Thyroid gland (tissue), 4 donors: ENCODE measurements at regions not wholly inside any gene's neighbourhood (a gene's known extent, or its start where the extent isn't known, plus 50 kb on each side); places are given as distances from the start of the nearest gene placed in this dataset.
A peak's percentile ranks its signal among the peaks of the same experiment; 100 is the strongest.

Experiments used
- DNase-seq, 2 donors: peaks; one replicate each; pipeline ENCODE4 v3.0.0-alpha.2; 2019
- H3K27ac ChIP-seq, 3 donors: fragments of 200-600 bp; sonication (generic); 1 replicate in 2 of 3; 2 replicates in 1 of 3; pipeline ENCODE4 v1.5.1; 2016 to 2019; ENCODE audit warnings: mild to moderate bottlenecking in 1 of 3, moderate library complexity in 1 of 3
- H3K27me3 ChIP-seq: fragments of 200-600 bp; sonication (generic); one replicate; pipeline ENCODE4 v1.5.1; 2019
- H3K36me3 ChIP-seq, 2 donors: fragments of 200-600 bp; sonication (generic); one replicate each; pipeline ENCODE4 v1.5.1; 2016 to 2019
- H3K4me1 ChIP-seq, 2 donors: fragments of 200-600 bp; sonication (generic); one replicate each; pipeline ENCODE4 v1.5.1; 2017 to 2019
- H3K4me3 ChIP-seq, 3 donors: fragments of 200-600 bp; sonication (generic); replicated peaks in 1 of 3; 1 replicate in 2 of 3; 2 replicates in 1 of 3; pipeline ENCODE4 v1.5.1; 2016; ENCODE audit warnings: mild to moderate bottlenecking in 1 of 3
- H3K9me3 ChIP-seq: fragments of 200-600 bp; sonication (generic); one replicate; pipeline ENCODE4 v1.5.1; 2017
- CTCF ChIP-seq, 6 experiments: fragments of 200-600 bp in 3 of 6; fragments of 450-650 bp in 3 of 6; sonication (generic) in 3 of 6; IDR thresholded peaks; one replicate each; pipeline ENCODE4 v1.5.1; 2016 to 2019; ENCODE audit warnings: antibody characterized with exemption in 6 of 6, mild to moderate bottlenecking in 2 of 6, inconsistent platforms in 1 of 6, moderate library complexity in 1 of 6
- POLR2A ChIP-seq, 2 donors: fragments of 450-650 bp; IDR thresholded peaks; one replicate each; pipeline ENCODE4 v1.6.1; 2017; ENCODE audit warnings: antibody characterized with exemption in 2 of 2, mild to moderate bottlenecking in 2 of 2, moderate library complexity in 1 of 2
- WGBS, 2 donors: methylation state at CpG; one replicate each; pipeline ENCODE4 v1.1.5; 2017; 5-methylcytosine and 5-hydroxymethylcytosine counted together
- intact Hi-C: fragments of 100-400 bp; cut with DNase I; formaldehyde crosslinking; loops from one replicate; pipeline ENCODE4 v1.15.1; 2023

- Histone ChIP-seq H3K4me1 (peaks cover 0 to 28% of the 10 kb centered on the region in 2 donors), H3K9me3 (no peaks in the 10 kb centered on the region), H3K36me3 (no peaks in the 10 kb centered on the region), H3K27ac (peak overlapping the region in 1 of 3 donors; percentile 41), H3K27me3 (no peaks in the 10 kb centered on the region), H3K4me3 (no peak overlapping the region)
- DNase-seq, result peak; percentile 45 to 48
- 26 to 63% methylated on average over 10 of the region's 10 CpGs for WGBS, 2 donors
- TF ChIP-seq CTCF (IDR thresholded peaks at IDR 0.05) (no peak), POLR2A (IDR thresholded peaks at IDR 0.05) (no peak)
- intact Hi-C loops, result no loop called here
Measured at GRCh38 chr17:77881545-77881944, 77.0 kb upstream of the TNRC6C start.

GRCh38 chr17:77882040-77882439 is 76.5 kb upstream of the TNRC6C start:
- H3K4me3 ChIP-seq, result no peak overlapping the region
- no peaks in the 10 kb centered on the region for H3K9me3 ChIP-seq
- H3K4me1 ChIP-seq, result peaks cover 0 to 32% of the 10 kb centered on the region in 2 donors
- H3K27ac ChIP-seq, result no peak overlapping the region
- TF ChIP-seq POLR2A (IDR thresholded peaks at IDR 0.05) (no peak), CTCF (IDR thresholded peaks at IDR 0.05) (no peak)
- no peaks in the 10 kb centered on the region for H3K27me3 ChIP-seq
- intact Hi-C loops, result no loop called here
- H3K36me3 ChIP-seq, result no peaks in the 10 kb centered on the region
- DNase-seq, result no peak
- WGBS, 2 donors, result 80 to 86% methylated on average over 4 of the region's 4 CpGs

GRCh38 chr17:77882481-77883212 is 75.9 kb upstream of the TNRC6C start:
- Histone ChIP-seq H3K4me3 (no peak overlapping the region), H3K4me1 (peaks cover 3 to 38% of the 10 kb centered on the region in 2 donors), H3K9me3 (no peaks in the 10 kb centered on the region), H3K27ac (no peak overlapping the region), H3K27me3 (no peaks in the 10 kb centered on the region), H3K36me3 (no peaks in the 10 kb centered on the region)
- DNase-seq, result peak in 1 of 2 donors; percentile 28
- TF ChIP-seq POLR2A (IDR thresholded peaks at IDR 0.05) (no peak), CTCF (IDR thresholded peaks at IDR 0.05) (no peak)
- WGBS, 2 donors, result 60 to 81% methylated on average over 12 of the region's 12 CpGs
- intact Hi-C loops, result no loop called here

GRCh38 chr17:77883213-77883650 is 75.3 kb upstream of the TNRC6C start:
- no peak overlapping the region for H3K4me3 ChIP-seq
- H3K36me3 ChIP-seq, result no peaks in the 10 kb centered on the region
- peaks cover 3 to 38% of the 10 kb centered on the region in 2 donors for H3K4me1 ChIP-seq
- H3K27me3 ChIP-seq, result no peaks in the 10 kb centered on the region
- no peak for DNase-seq
- TF ChIP-seq POLR2A (IDR thresholded peaks at IDR 0.05) (no peak), CTCF (IDR thresholded peaks at IDR 0.05) (no peak)
- intact Hi-C loops, result no loop called here
- no peaks in the 10 kb centered on the region for H3K9me3 ChIP-seq
- H3K27ac ChIP-seq, result no peak overlapping the region
- WGBS, 2 donors, result 90 to 93% methylated on average over 8 to 10 of the region's 10 CpGs

GRCh38 chr17:77884019-77884418 is 74.5 kb upstream of the TNRC6C start:
- Histone ChIP-seq H3K9me3 (no peaks in the 10 kb centered on the region), H3K27ac (no peak overlapping the region), H3K4me3 (no peak overlapping the region), H3K27me3 (no peaks in the 10 kb centered on the region), H3K36me3 (no peaks in the 10 kb centered on the region), H3K4me1 (peaks cover 3 to 38% of the 10 kb centered on the region in 2 donors)
- WGBS, 2 donors, result 74 to 78% methylated on average over 11 of the region's 11 CpGs
- no peak for TF ChIP-seq POLR2A (IDR thresholded peaks at IDR 0.05)
- no peak for TF ChIP-seq CTCF (IDR thresholded peaks at IDR 0.05)
- intact Hi-C loops, result no loop called here
- DNase-seq, result no peak
